ENCODE measurements at regions not wholly inside any gene's neighbourhood (a gene's known extent, or its start where the extent isn't known, plus 50 kb on each side); places are given as distances from the start of the nearest gene placed in this dataset.

- ATAC-seq (ENCODE audit: low read depth) (no peak), DNase-seq (ENCODE audit: low spot score) (no peak)
- no peak for TF ChIP-seq CTCF (IDR thresholded peaks at IDR 0.05; ENCODE audit: poor library complexity, severe bottlenecking)
- no peak overlapping the region for H3K4me3 ChIP-seq (ENCODE audit: severe bottlenecking)
- H3K27me3 ChIP-seq (ENCODE audit: insufficient read depth, poor library complexity, severe bottlenecking), result no peaks in the 10 kb centered on the region
- no peaks in the 10 kb centered on the region for H3K4me1 ChIP-seq (ENCODE audit: insufficient read depth, poor library complexity, severe bottlenecking)
- H3K27ac ChIP-seq (ENCODE audit: poor library complexity, severe bottlenecking), result no peak overlapping the region
- no peaks in the 10 kb centered on the region for H3K9me3 ChIP-seq (ENCODE audit: severe bottlenecking)
- H3K36me3 ChIP-seq (ENCODE audit: low read depth), result no peaks in the 10 kb centered on the region
These were observed 415.9 kb upstream of the KLF4 start for GRCh38 chr9:107905308-107906020.

- Histone ChIP-seq H3K4me3 (ENCODE audit: severe bottlenecking) (no peak overlapping the region), H3K27ac (ENCODE audit: poor library complexity, severe bottlenecking) (no peak overlapping the region), H3K9me3 (ENCODE audit: severe bottlenecking) (no peaks in the 10 kb centered on the region), H3K27me3 (ENCODE audit: insufficient read depth, poor library complexity, severe bottlenecking) (no peaks in the 10 kb centered on the region), H3K36me3 (ENCODE audit: low read depth) (no peaks in the 10 kb centered on the region), H3K4me1 (ENCODE audit: insufficient read depth, poor library complexity, severe bottlenecking) (no peaks in the 10 kb centered on the region)
- ATAC-seq (ENCODE audit: low read depth) (no peak), DNase-seq (ENCODE audit: low spot score) (no peak)
- no peak for TF ChIP-seq CTCF (IDR thresholded peaks at IDR 0.05; ENCODE audit: poor library complexity, severe bottlenecking)
These were observed 410.4 kb upstream of the KLF4 start for GRCh38 chr9:107899961-107900330.

GRCh38 chr9:107898761-107899160, 409.2 kb upstream of the KLF4 start:
- ATAC-seq (ENCODE audit: low read depth), result no peak
- Histone ChIP-seq H3K4me1 (ENCODE audit: insufficient read depth, poor library complexity, severe bottlenecking) (no peaks in the 10 kb centered on the region), H3K9me3 (ENCODE audit: severe bottlenecking) (no peaks in the 10 kb centered on the region), H3K36me3 (ENCODE audit: low read depth) (no peaks in the 10 kb centered on the region), H3K27me3 (ENCODE audit: insufficient read depth, poor library complexity, severe bottlenecking) (no peaks in the 10 kb centered on the region), H3K4me3 (ENCODE audit: severe bottlenecking) (no peak overlapping the region), H3K27ac (ENCODE audit: poor library complexity, severe bottlenecking) (no peak overlapping the region)
- no peak for DNase-seq (ENCODE audit: low spot score)
- TF ChIP-seq CTCF (IDR thresholded peaks at IDR 0.05; ENCODE audit: poor library complexity, severe bottlenecking), result no peak

- DNase-seq (ENCODE audit: low spot score), result no peak
- no peak overlapping the region for H3K27ac ChIP-seq (ENCODE audit: poor library complexity, severe bottlenecking)
- no peaks in the 10 kb centered on the region for H3K27me3 ChIP-seq (ENCODE audit: insufficient read depth, poor library complexity, severe bottlenecking)
- no peak for TF ChIP-seq CTCF (IDR thresholded peaks at IDR 0.05; ENCODE audit: poor library complexity, severe bottlenecking)
- ATAC-seq (ENCODE audit: low read depth), result no peak
- no peaks in the 10 kb centered on the region for H3K36me3 ChIP-seq (ENCODE audit: low read depth)
- no peaks in the 10 kb centered on the region for H3K9me3 ChIP-seq (ENCODE audit: severe bottlenecking)
- no peaks in the 10 kb centered on the region for H3K4me1 ChIP-seq (ENCODE audit: insufficient read depth, poor library complexity, severe bottlenecking)
- no peak overlapping the region for H3K4me3 ChIP-seq (ENCODE audit: severe bottlenecking)
These were observed 407.0 kb upstream of the KLF4 start for GRCh38 chr9:107896544-107896943.

- ATAC-seq (ENCODE audit: low read depth), result no peak
- Histone ChIP-seq H3K36me3 (ENCODE audit: low read depth) (no peaks in the 10 kb centered on the region), H3K9me3 (ENCODE audit: severe bottlenecking) (no peaks in the 10 kb centered on the region), H3K4me1 (ENCODE audit: insufficient read depth, poor library complexity, severe bottlenecking) (no peaks in the 10 kb centered on the region), H3K27ac (ENCODE audit: poor library complexity, severe bottlenecking) (no peak overlapping the region), H3K4me3 (ENCODE audit: severe bottlenecking) (no peak overlapping the region), H3K27me3 (ENCODE audit: insufficient read depth, poor library complexity, severe bottlenecking) (no peaks in the 10 kb centered on the region)
- TF ChIP-seq CTCF (IDR thresholded peaks at IDR 0.05; ENCODE audit: poor library complexity, severe bottlenecking), result no peak
- no peak for DNase-seq (ENCODE audit: low spot score)
These were observed 406.0 kb upstream of the KLF4 start for GRCh38 chr9:107895501-107896001.

Data from RWPE2 (cell line).